Heart right ventricle (tissue), 16 donors: ENCODE measurements at regions not wholly inside any gene's neighbourhood (a gene's known extent, or its start where the extent isn't known, plus 50 kb on each side); places are given as distances from the start of the nearest gene placed in this dataset.

Experiments
- ATAC-seq, 8 donors: fragments of 200-7000 bp; cut with Tn5 transposase; one replicate each; pipeline ENCODE4 v1.9.1; 2020; ENCODE audit warnings: mild to moderate bottlenecking in 8 of 8, moderate library complexity in 8 of 8, moderate number of reproducible peaks in 1 of 8
- DNase-seq, 2 donors: peaks; one replicate each; pipeline ENCODE4 v3.0.0-alpha.2; 2020
- H3K27ac ChIP-seq, 10 donors: fragments of 200-600 bp; sonication (generic) in 2 of 10; one replicate each; pipeline versions ENCODE4 v1.5.0 to v1.8.0; 2020 to 2022; ENCODE audit warnings: mild to moderate bottlenecking in 3 of 10
- H3K27me3 ChIP-seq, 7 donors: fragments of 200-600 bp; one replicate each; pipeline ENCODE4 v1.8.0; 2021 to 2022; ENCODE audit warnings: mild to moderate bottlenecking in 2 of 7
- H3K36me3 ChIP-seq, 9 donors: fragments of 200-600 bp; sonication (generic) in 1 of 9; one replicate each; pipeline versions ENCODE4 v1.5.0 to v1.8.0; 2020 to 2022; ENCODE audit warnings: mild to moderate bottlenecking in 2 of 9
- H3K4me1 ChIP-seq, 9 donors: fragments of 200-600 bp; sonication (generic) in 1 of 9; one replicate each; pipeline versions ENCODE4 v1.5.0 to v1.8.0; 2020 to 2022; ENCODE audit warnings: mild to moderate bottlenecking in 4 of 9
- H3K4me3 ChIP-seq, 10 donors: fragments of 200-600 bp; sonication (generic) in 2 of 10; one replicate each; pipeline versions ENCODE4 v1.5.0 to v1.8.0; 2020 to 2022; ENCODE audit warnings: mild to moderate bottlenecking in 7 of 10, moderate library complexity in 2 of 10
- H3K9me3 ChIP-seq, 11 donors: fragments of 200-600 bp in 10 of 11; sonication (generic) in 2 of 11; one replicate each; pipeline versions ENCODE4 v1.5.0 to v1.8.0; 2013 to 2022; ENCODE audit warnings: mild to moderate bottlenecking in 2 of 11, control low read depth in 1 of 11, moderate library complexity in 1 of 11
- CTCF ChIP-seq, 9 donors: fragments of 200-600 bp; sonication (generic) in 2 of 9; IDR thresholded peaks; one replicate each; pipeline versions ENCODE4 v1.5.0 to v1.8.0; 2021 to 2022; ENCODE audit warnings: antibody characterized with exemption in 9 of 9, mild to moderate bottlenecking in 5 of 9, moderate library complexity in 1 of 9
- WGBS, 2 donors: extraction: QIAGEN DNeasy Blood & Tissue Kit; methylation state at CpG; one replicate each; pipeline ENCODE4 v1.1.7; 2013; ENCODE audit warnings: inconsistent platforms in 1 of 2; 5-methylcytosine and 5-hydroxymethylcytosine counted together
- intact Hi-C, 10 donors: fragments of 100-400 bp; cut with DNase I; formaldehyde crosslinking; loops; one replicate each; pipeline versions ENCODE4 v1.11.1 to v1.14.2; 2022
- donor health status: Arrhythmogenic right ventricular cardiomyopathy.
- donor health status: ischemic (EF 13 %, LVEDD 7.1; RV severe dilation, severe dysfunction).
- donor health status: healthy with polysubstance abuse.
- donor health status: DM: no; HTN: yes; CAD: no.
- donor health status: DM: no; HTN: no; CAD: no.
- donor health status: ischemic (EF 25% LVEDD 6.9; RV normal size, moderate dysfunction).
- donor health status: ischemic (EF 25% LVEDD 5.7; RV mildly dilated, moderate dysfunction).
- donor health status: healthy.
- donor health status: DM: yes; HTN: yes; CAD: no.
- donor health status: Ischemic cardiomyopathy.
- donor health status: ischemic (EF 35%, LVEDD 5.7; RV mildly dilated, moderate dysfunction).
- donor health status: nonischemic (EF 11% LVEDD 7.7; RV severe dilation, severe dysfunction).
- donor health status: DM: yes; HTN: yes; CAD: no.
- donor health status: PGD.
- donor health status: ischemic (EF 29% LVEDD 5.4; RV normal size, mild dysfunction).
- donor health status: nonischemic (EF 23%, LVEDD 6.1; RV moderate dilation, normal function).

GRCh38 chr6:43914272-43915147, 144.5 kb downstream of the VEGFA start:
- DNase-seq (no peak), ATAC-seq (no peak)
- peaks cover 0 to 30% (median 0%) of the 10 kb centered on the region in 9 donors for H3K4me1 ChIP-seq
- H3K27me3 ChIP-seq = no peaks in the 10 kb centered on the region
- no peak for TF ChIP-seq CTCF (IDR thresholded peaks at IDR 0.05)
- no peaks in the 10 kb centered on the region for H3K9me3 ChIP-seq
- no peaks in the 10 kb centered on the region for H3K36me3 ChIP-seq
- H3K27ac ChIP-seq = no peak overlapping the region
- H3K4me3 ChIP-seq = no peak overlapping the region
- intact Hi-C loops = no loop called here
- WGBS, 2 donors = 81 to 89% methylated on average over 11 of the region's 11 CpGs

GRCh38 chr6:43913375-43914271, 143.6 kb downstream of the VEGFA start:
- Histone ChIP-seq H3K9me3 (no peaks in the 10 kb centered on the region), H3K27me3 (no peaks in the 10 kb centered on the region), H3K4me3 (no peak overlapping the region), H3K4me1 (peaks cover 0 to 30% (median 0%) of the 10 kb centered on the region in 9 donors), H3K27ac (no peak overlapping the region), H3K36me3 (no peaks in the 10 kb centered on the region)
- TF ChIP-seq CTCF (IDR thresholded peaks at IDR 0.05) = no peak
- intact Hi-C loops = no loop called here
- ATAC-seq (peak in 1 of 8 donors; percentile 14), DNase-seq (no peak)
- 62 to 71% methylated on average over 4 of the region's 4 CpGs for WGBS, 2 donors

- no peak for ATAC-seq
- TF ChIP-seq CTCF (IDR thresholded peaks at IDR 0.05) = no peak
- intact Hi-C loops = no loop called here
- Histone ChIP-seq H3K4me3 (no peak overlapping the region), H3K36me3 (no peaks in the 10 kb centered on the region), H3K27ac (no peak overlapping the region), H3K27me3 (peaks cover 0 to 2% (median 0%) of the 10 kb centered on the region in 7 donors), H3K4me1 (peaks cover 0 to 23% (median 2%) of the 10 kb centered on the region in 9 donors), H3K9me3 (no peaks in the 10 kb centered on the region)
- WGBS, 2 donors = 88 to 93% methylated on average over 14 of the region's 14 CpGs
- DNase-seq = no peak
These were observed 142.8 kb downstream of the VEGFA start for GRCh38 chr6:43912598-43913371.

GRCh38 chr6:43912116-43912577, 142.1 kb downstream of the VEGFA start:
- no peak for ATAC-seq

More at GRCh38 chr6:43912116-43912577, 142.1 kb downstream of the VEGFA start:
- Histone ChIP-seq H3K4me1 (peaks cover 0 to 17% (median 3%) of the 10 kb centered on the region in 9 donors), H3K27ac (no peak overlapping the region), H3K27me3 (peaks cover 0 to 6% (median 0%) of the 10 kb centered on the region in 7 donors), H3K9me3 (no peaks in the 10 kb centered on the region), H3K4me3 (no peak overlapping the region), H3K36me3 (no peaks in the 10 kb centered on the region)
- no peak for TF ChIP-seq CTCF (IDR thresholded peaks at IDR 0.05)
- intact Hi-C loops = no loop called here
- DNase-seq = no peak
- 89% methylated on average over 7 of the region's 7 CpGs for WGBS, 2 donors
